C4-2B (cell line): ENCODE measurements at regions not wholly inside any gene's neighbourhood (a gene's known extent, or its start where the extent isn't known, plus 50 kb on each side); places are given as distances from the start of the nearest gene placed in this dataset.

Experiments used
- CTCF ChIP-seq: fragments of 450-650 bp; conservative IDR thresholded peaks from 2 replicates; pipeline ENCODE4 v1.5.1; 2017; ENCODE audit warnings: mild to moderate bottlenecking
- ZFX ChIP-seq: fragments of 450-650 bp; IDR thresholded peaks from 2 replicates; pipeline ENCODE4 v1.6.1; 2017

DNA sequence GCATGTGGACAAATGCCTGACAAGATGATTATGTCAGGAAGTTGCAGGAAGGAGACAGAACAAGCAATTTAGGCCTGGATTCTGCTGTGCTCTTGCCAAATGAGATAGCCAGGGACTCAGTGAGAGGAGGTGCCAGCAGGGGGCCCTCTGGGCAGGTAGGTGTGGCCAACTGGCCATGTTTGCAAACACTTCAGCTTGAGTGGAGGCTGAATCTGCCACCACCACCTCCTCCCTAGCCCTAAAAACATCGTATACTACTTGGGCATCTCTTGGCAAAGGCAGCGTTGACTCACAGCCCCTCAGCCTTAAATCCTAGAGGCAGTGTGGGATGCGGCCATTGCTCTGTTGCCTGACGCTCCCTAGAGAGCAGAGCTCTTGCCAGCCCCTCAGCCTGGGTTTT, 95.1 kb upstream of the PLET1 start:
- TF ChIP-seq CTCF (no peak; the same call in 1 of the 2 replicates), ZFX (no peak)
